WTC11 (cell line): ENCODE measurements at regions not wholly inside any gene's neighbourhood (a gene's known extent, or its start where the extent isn't known, plus 50 kb on each side); places are given as distances from the start of the nearest gene placed in this dataset.

Experiments
- ATAC-seq: fragments of 200-7000 bp; cut with Tn5 transposase; 2 replicates; pipeline ENCODE4 v1.10.0; 2021; ENCODE audit warnings: mild to moderate bottlenecking, moderate library complexity
- CTCF ChIA-PET: fragments of 300-600 bp; sonication (Branson Sonifier 250); formaldehyde crosslinking; loops from one replicate; lab custom pipeline; 2021; ENCODE audit warnings: antibody characterized with exemption; lab: Charles Lee
- POLR2A ChIA-PET: fragments of 350-600 bp; sonication (Branson Sonifier 250); formaldehyde crosslinking; loops from one replicate; lab custom pipeline; 2021; ENCODE audit warnings: antibody characterized with exemption; lab: Charles Lee
- DNase-seq: peaks from one replicate; pipeline ENCODE4 v3.0.0; 2021; ENCODE audit warnings: low spot score
- H3K27ac Mint-ChIP-seq: 2 replicates; pipeline ENCODE4 v1.8.0; 2021; ENCODE audit warnings: mixed read lengths
- H3K27me3 Mint-ChIP-seq: 2 replicates; pipeline ENCODE4 v1.8.0; 2021; ENCODE audit warnings: low read depth, mild to moderate bottlenecking, moderate library complexity, mixed read lengths
- H3K36me3 Mint-ChIP-seq: 2 replicates; pipeline ENCODE4 v1.8.0; 2021; ENCODE audit warnings: mixed read lengths
- H3K4me1 Mint-ChIP-seq: 2 replicates; pipeline ENCODE4 v1.8.0; 2022; ENCODE audit warnings: mixed read lengths
- H3K4me3 Mint-ChIP-seq: 2 replicates; pipeline ENCODE4 v1.8.0; 2021; ENCODE audit warnings: mild to moderate bottlenecking, moderate library complexity, mixed read lengths
- H3K9me3 Mint-ChIP-seq: 2 replicates; pipeline ENCODE4 v1.8.0; 2021; ENCODE audit warnings: mixed read lengths
- AFF4 ChIP-seq: sonication (generic); formaldehyde crosslinking; IDR thresholded peaks from 2 replicates; pipeline ENCODE4 v1.8.1; 2023; ENCODE audit warnings: mild to moderate bottlenecking, missing genetic modification reagents, borderline replicate concordance
- ATF2 ChIP-seq: sonication (generic); formaldehyde crosslinking; IDR thresholded peaks from 2 replicates; pipeline ENCODE4 v1.8.1; 2022; ENCODE audit warnings: low read depth, missing genetic modification reagents, borderline replicate concordance
- E2F5 ChIP-seq: sonication (generic); formaldehyde crosslinking; IDR thresholded peaks from 2 replicates; pipeline ENCODE4 v1.8.1; 2022; ENCODE audit warnings: mild to moderate bottlenecking, moderate library complexity, missing genetic modification reagents
- FOXJ3 ChIP-seq: sonication (generic); formaldehyde crosslinking; IDR thresholded peaks from 2 replicates; pipeline ENCODE4 v1.9.0; 2021; ENCODE audit warnings: missing genetic modification reagents, mild to moderate bottlenecking, borderline replicate concordance
- GTF2I ChIP-seq: fragments of 250-450 bp; sonication (Bioruptor Pico); conservative IDR thresholded peaks from 2 replicates; pipeline ENCODE4 v1.4.0; 2021; ENCODE audit warnings: mild to moderate bottlenecking
- HMGA2 ChIP-seq: fragments of 250-450 bp; sonication (Bioruptor Pico); IDR thresholded peaks from 2 replicates; pipeline ENCODE4 v1.4.0; 2021; ENCODE audit warnings: mild to moderate bottlenecking, moderate library complexity
- HMGXB4 ChIP-seq: sonication (generic); formaldehyde crosslinking; IDR thresholded peaks from 2 replicates; pipeline ENCODE4 v1.8.1; 2023; ENCODE audit warnings: mild to moderate bottlenecking, moderate library complexity, missing genetic modification reagents
- IRF2 ChIP-seq: sonication (generic); formaldehyde crosslinking; IDR thresholded peaks from 2 replicates; pipeline ENCODE4 v1.8.0; 2022; ENCODE audit warnings: low read depth, missing genetic modification reagents, borderline replicate concordance
- SOX15 ChIP-seq: fragments of 250-450 bp; sonication (Bioruptor Pico); IDR thresholded peaks from 2 replicates; pipeline ENCODE4 v1.9.0; 2021; ENCODE audit warnings: mild to moderate bottlenecking
- SP1 ChIP-seq: sonication (generic); formaldehyde crosslinking; conservative IDR thresholded peaks from 2 replicates; pipeline ENCODE4 v1.8.1; 2022; ENCODE audit warnings: missing genetic modification reagents
- TEAD1 ChIP-seq: sonication (generic); formaldehyde crosslinking; IDR thresholded peaks from 2 replicates; pipeline ENCODE4 v1.8.0; 2022; ENCODE audit warnings: mild to moderate bottlenecking, missing genetic modification reagents
- ZMAT4 ChIP-seq: fragments of 250-450 bp; sonication (Bioruptor Pico); IDR thresholded peaks from 2 replicates; pipeline ENCODE4 v1.9.0; 2021; ENCODE audit warnings: mild to moderate bottlenecking
- ZNF219 ChIP-seq: sonication (generic); formaldehyde crosslinking; IDR thresholded peaks from 2 replicates; pipeline ENCODE4 v1.8.0; 2023; ENCODE audit warnings: missing genetic modification reagents, mild to moderate bottlenecking, borderline replicate concordance
- ZNF232 ChIP-seq: sonication (generic); formaldehyde crosslinking; IDR thresholded peaks from 2 replicates; pipeline ENCODE4 v1.8.0; 2022; ENCODE audit warnings: mild to moderate bottlenecking, missing genetic modification reagents
- ZNF263 ChIP-seq: sonication (generic); formaldehyde crosslinking; IDR thresholded peaks from 2 replicates; pipeline ENCODE4 v1.8.1; 2022; ENCODE audit warnings: low read depth, mild to moderate bottlenecking, moderate library complexity, missing genetic modification reagents
- ZNF425 ChIP-seq: fragments of 250-450 bp; sonication (Bioruptor Pico); conservative IDR thresholded peaks from 2 replicates; pipeline ENCODE4 v1.9.0; 2021; ENCODE audit warnings: mild to moderate bottlenecking
- ZNF532 ChIP-seq: fragments of 250-450 bp; sonication (Bioruptor Pico); IDR thresholded peaks from 2 replicates; pipeline ENCODE4 v1.9.0; 2021; ENCODE audit warnings: mild to moderate bottlenecking, borderline replicate concordance
- ZNF671 ChIP-seq: fragments of 250-450 bp; sonication (Bioruptor Pico); IDR thresholded peaks from 2 replicates; pipeline ENCODE4 v1.8.0; 2021; ENCODE audit warnings: mild to moderate bottlenecking
- ZSCAN18 ChIP-seq: fragments of 250-450 bp; sonication (Bioruptor Pico); IDR thresholded peaks from 2 replicates; pipeline ENCODE4 v2.1.2; 2022; ENCODE audit warnings: mild to moderate bottlenecking, moderate library complexity

- H3K36me3 Mint-ChIP-seq, result peaks cover 6% of the 10 kb centered on the region
- TF ChIP-seq ZSCAN18, result no peak
- no peak for TF ChIP-seq AFF4 (CRISPR knock-in tag)
- TF ChIP-seq ZNF232, result no peak
- TF ChIP-seq FOXJ3 (CRISPR knock-in tag), result no peak
- TF ChIP-seq ZNF532 (CRISPR knock-in tag), result no peak
- TF ChIP-seq SOX15, result no peak
- no peak for TF ChIP-seq ZMAT4
- TF ChIP-seq HMGXB4 (CRISPR knock-in tag), result no peak
- TF ChIP-seq TEAD1 (CRISPR knock-in tag), result no peak
- no peak for TF ChIP-seq HMGA2 (CRISPR knock-in tag)
- TF ChIP-seq ZNF671 (CRISPR knock-in tag), result no peak
- no peak for TF ChIP-seq ZNF263 (CRISPR knock-in tag)
- no peak for TF ChIP-seq SP1 (CRISPR knock-in tag)
- TF ChIP-seq IRF2 (CRISPR knock-in tag), result no peak
- TF ChIP-seq E2F5, result no peak
- no peak for TF ChIP-seq ZNF219 (CRISPR knock-in tag)
- TF ChIP-seq ATF2 (CRISPR knock-in tag), result no peak
- TF ChIP-seq ZNF425 (CRISPR knock-in tag), result no peak
- TF ChIP-seq GTF2I (CRISPR knock-in tag), result no peak
- TF ChIP-seq, all 79 proteins: peak for 0
- CTCF ChIA-PET, result no interaction called here
- ATAC-seq (no peak), DNase-seq (no peak)
- POLR2A ChIA-PET, result no interaction called here
- H3K27ac Mint-ChIP-seq, result no peak overlapping the region
- H3K4me3 Mint-ChIP-seq, result no peak overlapping the region
- peaks cover 14% of the 10 kb centered on the region for H3K27me3 Mint-ChIP-seq
- peaks cover 51% of the 10 kb centered on the region for H3K4me1 Mint-ChIP-seq
- peaks cover 3% of the 10 kb centered on the region for H3K9me3 Mint-ChIP-seq
Measured at GRCh38 chr3:106822204-106822603, 555.0 kb upstream of the CCDC54 start.
